Astrocyte of the spinal cord (primary cell): ENCODE measurements at regions not wholly inside any gene's neighbourhood (a gene's known extent, or its start where the extent isn't known, plus 50 kb on each side); places are given as distances from the start of the nearest gene placed in this dataset.
"Not testable (repeated sequence)": the region's sequence is repeated elsewhere in the genome, so short reads cannot be mapped to it uniquely, and the experiment has no call there.

Experiments used
- DNase-seq: peaks from one replicate; pipeline ENCODE4 v3.0.0; 2011; ENCODE audit warnings: low read depth, low spot score
- H3K4me3 ChIP-seq: 2 replicates; pipeline ENCODE4 v1.5.1; 2011; ENCODE audit warnings: low read depth, mild to moderate bottlenecking, low read length, moderate library complexity
- CTCF ChIP-seq: IDR thresholded peaks from 2 replicates; pipeline ENCODE4 v1.5.1; 2012; ENCODE audit warnings: low read depth, mild to moderate bottlenecking, low read length, inconsistent platforms
- in situ Hi-C: cut with HindIII; loops from 2 replicates; pipeline ENCODE4 v1.10.0; 2017; ENCODE audit warnings: low sequenced_read_pairs

- no peak overlapping the region for H3K4me3 ChIP-seq
- no peak for DNase-seq
- TF ChIP-seq CTCF = no peak
- in situ Hi-C loops = no loop called here
Measured at GRCh38 chr4:42284030-42284429, 113.3 kb upstream of the SHISA3 start.

GRCh38 chr4:42288876-42289275 is 108.4 kb upstream of the SHISA3 start:
- H3K4me3 ChIP-seq, DNase-seq, in situ Hi-C loops: not testable (repeated sequence)

- in situ Hi-C loops, H3K4me3 ChIP-seq, DNase-seq: not testable (repeated sequence)
Measured at GRCh38 chr4:42292192-42292591, 105.1 kb upstream of the SHISA3 start.

- in situ Hi-C loops = no loop called here
- no peak for DNase-seq
- TF ChIP-seq CTCF = no peak
- H3K4me3 ChIP-seq = no peak overlapping the region
Measured at GRCh38 chr4:42293967-42294813, 103.1 kb upstream of the SHISA3 start.

- in situ Hi-C loops = no loop called here
- H3K4me3 ChIP-seq = no peak overlapping the region
- DNase-seq = no peak
- TF ChIP-seq CTCF = no peak
Measured at GRCh38 chr4:42296196-42296595, 101.1 kb upstream of the SHISA3 start.

GRCh38 chr4:42302348-42302747 is 94.9 kb upstream of the SHISA3 start:
- DNase-seq = peak; percentile 43

GRCh38 chr4:42306221-42307109 is 90.8 kb upstream of the SHISA3 start:
- TF ChIP-seq CTCF = no peak

More at GRCh38 chr4:42302348-42302747, 94.9 kb upstream of the SHISA3 start:
- in situ Hi-C loops = no loop called here
- H3K4me3 ChIP-seq = no peak overlapping the region
- peak; percentile 34 for TF ChIP-seq CTCF

More at GRCh38 chr4:42306221-42307109, 90.8 kb upstream of the SHISA3 start:
- H3K4me3 ChIP-seq = no peak overlapping the region
- in situ Hi-C loops = no loop called here
- no peak for DNase-seq
